Right atrium auricular region (tissue), 2 donors: ENCODE measurements at regions not wholly inside any gene's neighbourhood (a gene's known extent, or its start where the extent isn't known, plus 50 kb on each side); places are given as distances from the start of the nearest gene placed in this dataset.

Experiments
- DNase-seq: peaks from one replicate; pipeline ENCODE4 v3.0.0-alpha.2; 2019; ENCODE audit warnings: low spot score
- H3K27ac ChIP-seq, 2 donors: fragments of 200-600 bp; sonication (generic); 1 replicate in 1 of 2; 2 replicates in 1 of 2; pipeline ENCODE4 v1.5.1; 2016 to 2019
- H3K27me3 ChIP-seq, 2 donors: fragments of 200-600 bp; sonication (generic); one replicate each; pipeline versions ENCODE4 v1.5.1 to v1.6.0; 2017 to 2019
- H3K36me3 ChIP-seq: fragments of 200-600 bp; sonication (generic); one replicate; pipeline ENCODE4 v1.5.1; 2016
- H3K4me1 ChIP-seq, 2 donors: fragments of 200-600 bp; sonication (generic); one replicate each; pipeline versions ENCODE4 v1.5.1 to v1.6.0; 2017 to 2019
- H3K4me3 ChIP-seq, 2 donors: fragments of 200-600 bp; sonication (generic); 1 replicate in 1 of 2; 2 replicates in 1 of 2; pipeline ENCODE4 v1.5.1; 2017 to 2019; ENCODE audit warnings: mild to moderate bottlenecking in 1 of 2, moderate library complexity in 1 of 2
- H3K9me3 ChIP-seq, 2 donors: fragments of 200-600 bp; sonication (generic); one replicate each; pipeline ENCODE4 v1.5.1; 2019
- TF ChIP-seq, protein P1 (sequence below), 2 donors: fragments of 200-600 bp; sonication (generic); IDR thresholded peaks; one replicate each; pipeline ENCODE4 v1.5.1; 2019; ENCODE audit warnings: antibody characterized with exemption in 2 of 2

DNA sequence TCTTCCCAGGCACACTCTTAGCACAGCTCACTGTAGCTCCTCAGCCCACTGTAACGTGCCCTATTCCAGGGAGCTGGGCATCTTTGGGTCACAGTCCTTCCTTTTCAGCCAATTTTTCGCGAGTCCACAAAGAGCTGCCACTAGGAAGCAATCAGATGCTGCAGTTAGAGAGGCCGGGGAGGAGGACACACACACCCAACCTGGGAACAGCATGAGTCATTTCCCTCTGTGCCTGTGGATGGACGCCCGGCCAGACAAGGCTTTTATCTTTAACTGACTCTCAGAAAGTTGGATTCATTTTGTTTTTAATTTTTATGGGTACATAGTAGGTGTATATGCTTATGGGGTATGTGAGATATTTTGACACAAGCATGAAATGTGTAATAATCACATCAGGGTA is 918.6 kb downstream of the UQCRFS1 start:
- Histone ChIP-seq H3K4me1 (no peaks in the 10 kb centered on the region), H3K4me3 (no peak overlapping the region), H3K9me3 (peaks cover 0 to 5% of the 10 kb centered on the region in 2 donors), H3K36me3 (no peaks in the 10 kb centered on the region), H3K27me3 (no peaks in the 10 kb centered on the region), H3K27ac (no peak overlapping the region)
- no peak for DNase-seq
- TF ChIP-seq, protein P1, sequence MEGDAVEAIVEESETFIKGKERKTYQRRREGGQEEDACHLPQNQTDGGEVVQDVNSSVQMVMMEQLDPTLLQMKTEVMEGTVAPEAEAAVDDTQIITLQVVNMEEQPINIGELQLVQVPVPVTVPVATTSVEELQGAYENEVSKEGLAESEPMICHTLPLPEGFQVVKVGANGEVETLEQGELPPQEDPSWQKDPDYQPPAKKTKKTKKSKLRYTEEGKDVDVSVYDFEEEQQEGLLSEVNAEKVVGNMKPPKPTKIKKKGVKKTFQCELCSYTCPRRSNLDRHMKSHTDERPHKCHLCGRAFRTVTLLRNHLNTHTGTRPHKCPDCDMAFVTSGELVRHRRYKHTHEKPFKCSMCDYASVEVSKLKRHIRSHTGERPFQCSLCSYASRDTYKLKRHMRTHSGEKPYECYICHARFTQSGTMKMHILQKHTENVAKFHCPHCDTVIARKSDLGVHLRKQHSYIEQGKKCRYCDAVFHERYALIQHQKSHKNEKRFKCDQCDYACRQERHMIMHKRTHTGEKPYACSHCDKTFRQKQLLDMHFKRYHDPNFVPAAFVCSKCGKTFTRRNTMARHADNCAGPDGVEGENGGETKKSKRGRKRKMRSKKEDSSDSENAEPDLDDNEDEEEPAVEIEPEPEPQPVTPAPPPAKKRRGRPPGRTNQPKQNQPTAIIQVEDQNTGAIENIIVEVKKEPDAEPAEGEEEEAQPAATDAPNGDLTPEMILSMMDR (IDR thresholded peaks at IDR 0.05), result no peak

DNA sequence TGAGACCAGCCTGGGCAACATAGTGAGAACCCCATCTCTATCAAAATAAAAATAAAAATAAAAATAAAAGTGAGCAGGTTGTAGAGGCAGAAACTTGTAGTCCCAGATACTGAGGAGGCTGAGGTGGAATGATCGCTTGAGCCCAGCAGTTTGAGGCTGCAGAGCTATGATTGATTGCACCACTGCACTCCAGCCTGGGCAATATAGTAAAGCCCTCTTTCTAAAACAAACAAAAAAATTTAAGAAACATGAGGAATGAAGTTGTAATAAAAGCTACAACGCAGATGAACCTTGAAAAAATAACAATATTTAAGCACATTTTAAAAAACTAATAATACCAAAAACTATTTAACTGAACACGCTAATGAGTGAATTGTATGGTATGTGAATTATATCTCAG is 919.3 kb downstream of the UQCRFS1 start:
- H3K4me1 ChIP-seq, result no peaks in the 10 kb centered on the region

GRCh38 chr19:28292822-28293500 is 920.0 kb downstream of the UQCRFS1 start:
- no peak overlapping the region for H3K27ac ChIP-seq
- no peak overlapping the region for H3K4me3 ChIP-seq
- H3K9me3 ChIP-seq, result peaks cover 0 to 5% of the 10 kb centered on the region in 2 donors
- H3K36me3 ChIP-seq, result no peaks in the 10 kb centered on the region
- H3K27me3 ChIP-seq, result no peaks in the 10 kb centered on the region
- H3K4me1 ChIP-seq, result no peaks in the 10 kb centered on the region
- TF ChIP-seq, protein P1 (IDR thresholded peaks at IDR 0.05), result no peak
- DNase-seq, result no peak

More for the DNA sequence above, 919.3 kb downstream of the UQCRFS1 start:
- no peak overlapping the region for H3K4me3 ChIP-seq
- H3K36me3 ChIP-seq, result no peaks in the 10 kb centered on the region
- DNase-seq, result no peak
- peaks cover 0 to 5% of the 10 kb centered on the region in 2 donors for H3K9me3 ChIP-seq
- TF ChIP-seq, protein P1 (IDR thresholded peaks at IDR 0.05), result no peak
- no peak overlapping the region for H3K27ac ChIP-seq
- H3K27me3 ChIP-seq, result no peaks in the 10 kb centered on the region

- Histone ChIP-seq H3K9me3 (peaks cover 0 to 5% of the 10 kb centered on the region in 2 donors), H3K36me3 (no peaks in the 10 kb centered on the region), H3K4me1 (no peaks in the 10 kb centered on the region), H3K27me3 (no peaks in the 10 kb centered on the region), H3K4me3 (no peak overlapping the region), H3K27ac (no peak overlapping the region)
- TF ChIP-seq, protein P1 (IDR thresholded peaks at IDR 0.05), result no peak
- DNase-seq, result no peak
Observed at GRCh38 chr19:28291874-28292273, 921.1 kb downstream of the UQCRFS1 start.

DNA sequence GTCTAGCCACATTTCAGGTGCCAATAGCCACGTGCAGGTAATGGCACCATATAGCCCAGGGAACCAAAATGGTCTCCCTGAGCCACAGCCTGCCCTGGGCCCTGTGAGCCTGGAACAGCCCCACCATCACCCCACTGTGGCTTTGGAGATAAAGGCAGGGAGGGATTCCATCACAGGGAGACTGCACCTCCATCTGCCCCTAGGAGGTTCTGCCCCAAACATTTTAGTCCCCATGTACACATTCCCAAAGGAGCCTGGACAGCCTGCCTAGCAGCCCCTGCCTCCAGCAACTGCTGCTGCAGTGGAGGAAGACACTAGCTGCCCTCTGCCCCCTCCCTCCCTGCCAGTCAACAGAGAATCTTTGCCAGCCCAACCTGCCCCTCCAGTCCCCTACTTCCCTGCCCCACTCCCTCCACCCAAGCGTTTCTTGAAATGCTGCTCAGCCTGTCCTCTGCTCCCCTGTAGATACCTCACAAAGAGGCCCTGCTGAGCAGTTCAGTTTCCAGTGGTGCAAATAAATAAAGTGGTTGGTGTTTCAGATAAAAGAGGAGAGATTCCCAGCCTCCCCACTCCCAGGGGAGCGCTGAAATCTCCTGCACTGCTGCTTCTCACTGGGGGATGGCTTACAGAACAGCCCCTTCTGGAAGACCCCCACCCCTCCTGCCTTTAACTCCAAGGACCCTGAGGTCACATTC is 921.8 kb downstream of the UQCRFS1 start:
- TF ChIP-seq, protein P1 (IDR thresholded peaks at IDR 0.05), result no peak
- Histone ChIP-seq H3K27me3 (no peaks in the 10 kb centered on the region), H3K36me3 (no peaks in the 10 kb centered on the region), H3K9me3 (peaks cover 0 to 5% of the 10 kb centered on the region in 2 donors), H3K27ac (no peak overlapping the region), H3K4me1 (no peaks in the 10 kb centered on the region), H3K4me3 (no peak overlapping the region)
- DNase-seq, result no peak
